HCT116 (cell line): ENCODE measurements at regions not wholly inside any gene's neighbourhood (a gene's known extent, or its start where the extent isn't known, plus 50 kb on each side); places are given as distances from the start of the nearest gene placed in this dataset.

Experiments used
- ATAC-seq: fragments of 200-7000 bp; cut with Tn5 transposase; 2 replicates; pipeline ENCODE4 v1.9.1; 2020; ENCODE audit warnings: mild to moderate bottlenecking, moderate library complexity
- BruUV-seq: library from RNA; stranded (reverse); fragments of 400-500 nt; replicated peaks from 2 replicates; lab custom pipeline; 2021; lab: Mats Ljungman, UMichigan
- CTCF ChIA-PET: fragments of 300-600 bp; sonication (Branson Sonifier 250); formaldehyde crosslinking; loops from one replicate; lab custom pipeline; 2021; ENCODE audit warnings: antibody characterized with exemption; lab: Charles Lee
- POLR2A ChIA-PET: fragments of 300-600, 350-600 bp; sonication (Branson Sonifier 250); formaldehyde crosslinking; loops from one replicate; lab custom pipeline; 2021; ENCODE audit warnings: antibody characterized with exemption; lab: Charles Lee
- RAD21 ChIA-PET, 2 experiments: fragments of 300-600 bp; sonication (Branson Sonifier 250); formaldehyde crosslinking; loops; one replicate each; lab custom pipeline; 2023; ENCODE audit warnings: low total read pairs in 2 of 2; ENCODE audit not compliant: uncharacterized antibody in 2 of 2, unreplicated experiment in 2 of 2, low non-redundant PET in 1 of 2; lab: Charles Lee
- DNase-seq: peaks from one replicate; pipeline ENCODE4 v3.0.0-alpha.2; 2010; ENCODE audit warnings: low read depth, low spot score
- H2AFZ ChIP-seq: fragments of 200-600 bp; shearing (Covaris generic), sonication (generic); 2 replicates; pipeline ENCODE4 v1.6.1; 2017; ENCODE audit warnings: low read depth, mixed run types, mixed read lengths, antibody characterized with exemption, low read length; ENCODE audit not compliant: poor library complexity, severe bottlenecking
- H3K27ac ChIP-seq: 2 replicates; pipeline ENCODE4 v1.5.1; 2012; ENCODE audit warnings: low read depth, low read length
- H3K27me3 ChIP-seq: fragments of 200-600 bp; sonication (generic); 2 replicates; pipeline ENCODE4 v1.6.1; 2016; ENCODE audit warnings: mixed run types, low read length, mixed read lengths; ENCODE audit not compliant: insufficient read depth
- H3K36me3 ChIP-seq, 2 experiments: fragments of 200-500 bp in 1 of 2; fragments of 200-600 bp in 1 of 2; sonication (Bioruptor generic) in 1 of 2; sonication (generic) in 1 of 2; 2 replicates each; pipeline versions ENCODE4 v1.5.1 to v1.6.1; 2014 to 2016; ENCODE audit warnings: low read length in 2 of 2, inconsistent platforms in 1 of 2, mixed read lengths in 1 of 2, mixed run types in 1 of 2; ENCODE audit not compliant: insufficient read depth in 2 of 2, control insufficient read depth in 1 of 2
- H3K4me1 ChIP-seq, 2 experiments: fragments of 200-600 bp in 1 of 2; sonication (generic) in 1 of 2; 2 replicates each; pipeline versions ENCODE4 v1.5.1 to v1.6.1; 2012 to 2017; ENCODE audit warnings: low read length in 2 of 2, inconsistent platforms in 1 of 2, mild to moderate bottlenecking in 1 of 2, mixed read lengths in 1 of 2, mixed run types in 1 of 2, moderate library complexity in 1 of 2; ENCODE audit not compliant: insufficient read depth in 2 of 2, control insufficient read depth in 1 of 2
- H3K4me2 ChIP-seq: fragments of 200-600 bp; sonication (generic); 2 replicates; pipeline ENCODE4 v1.6.1; 2017; ENCODE audit warnings: mixed run types, low read length, mixed read lengths
- H3K4me3 ChIP-seq, 2 experiments: fragments of 200-600 bp in 1 of 2; sonication (generic) in 1 of 2; replicated peaks in 1 of 2; 2 replicates each; pipeline ENCODE4 v1.5.1; 2011 to 2016; ENCODE audit warnings: low read length in 2 of 2, control low read depth in 1 of 2, low read depth in 1 of 2, mild to moderate bottlenecking in 1 of 2, mixed read lengths in 1 of 2, mixed run types in 1 of 2
- H3K79me2 ChIP-seq: fragments of 200-600 bp; sonication (generic); 2 replicates; pipeline ENCODE4 v1.6.1; 2017; ENCODE audit warnings: mild to moderate bottlenecking, mixed run types, low read length, moderate library complexity, mixed read lengths; ENCODE audit not compliant: insufficient read depth
- H3K9ac ChIP-seq: fragments of 200-600 bp; sonication (generic); 2 replicates; pipeline ENCODE4 v1.6.1; 2016; ENCODE audit warnings: low read length, mixed read lengths
- H3K9me2 ChIP-seq: fragments of 200-600 bp; sonication (generic), shearing (Covaris generic); 2 replicates; pipeline ENCODE4 v1.6.1; 2017; ENCODE audit warnings: mixed run types, mild to moderate bottlenecking, moderate library complexity; ENCODE audit not compliant: insufficient read depth
- H3K9me3 ChIP-seq, 2 experiments: fragments of 200-500 bp in 1 of 2; fragments of 200-600 bp in 1 of 2; sonication (Bioruptor generic) in 1 of 2; sonication (generic) in 1 of 2; 2 replicates each; pipeline ENCODE4 v1.6.1; 2014 to 2017; ENCODE audit warnings: low read length in 2 of 2, mixed read lengths in 2 of 2, inconsistent platforms in 1 of 2, low read depth in 1 of 2, mild to moderate bottlenecking in 1 of 2, mixed run types in 1 of 2, moderate library complexity in 1 of 2; ENCODE audit not compliant: control insufficient read depth in 1 of 2, insufficient read depth in 1 of 2
- H4K20me1 ChIP-seq: fragments of 200-600 bp; sonication (generic), shearing (Covaris generic); 2 replicates; pipeline ENCODE4 v1.6.1; 2017; ENCODE audit warnings: mixed run types, mild to moderate bottlenecking, moderate library complexity; ENCODE audit not compliant: insufficient read depth
- CTCF ChIP-seq, 3 experiments: fragments of 200-600 bp in 1 of 3; sonication (generic) in 1 of 3; IDR thresholded peaks in 2 of 3; conservative IDR thresholded peaks in 1 of 3; 2 replicates each; pipeline ENCODE4 v1.5.1; 2012 to 2017; ENCODE audit warnings: low read depth in 2 of 3, low read length in 2 of 3, antibody characterized with exemption in 1 of 3, borderline replicate concordance in 1 of 3, control low read depth in 1 of 3, mild to moderate bottlenecking in 1 of 3, mixed read lengths in 1 of 3, mixed run types in 1 of 3, moderate library complexity in 1 of 3; ENCODE audit not compliant: insufficient read depth in 1 of 3
- EGR1 ChIP-seq: IDR thresholded peaks from 2 replicates; pipeline ENCODE4 v1.6.1; 2012; ENCODE audit warnings: low read depth
- ELF1 ChIP-seq: IDR thresholded peaks from 2 replicates; pipeline ENCODE4 v1.6.1; 2012; ENCODE audit warnings: low read depth, borderline replicate concordance
- EZH2 ChIP-seq: fragments of 200-600 bp; sonication (generic); IDR thresholded peaks from 2 replicates; pipeline ENCODE4 v1.6.1; 2017; ENCODE audit warnings: antibody characterized with exemption, mixed run types
- EZH2phosphoT487 ChIP-seq: fragments of 200-600 bp; IDR thresholded peaks from 2 replicates; pipeline ENCODE4 v1.6.1; 2018; ENCODE audit warnings: antibody characterized with exemption, borderline replicate concordance
- FOSL1 ChIP-seq: IDR thresholded peaks from 2 replicates; pipeline ENCODE4 v1.6.1; 2012; ENCODE audit warnings: low read depth
- JUND ChIP-seq: IDR thresholded peaks from 2 replicates; pipeline ENCODE4 v1.6.1; 2012
- MAX ChIP-seq: IDR thresholded peaks from 2 replicates; pipeline ENCODE4 v1.6.1; 2012
- POLR2AphosphoS5 ChIP-seq: IDR thresholded peaks from 2 replicates; pipeline ENCODE4 v1.6.1; 2011; ENCODE audit warnings: mild to moderate bottlenecking, low read depth, low read length, moderate library complexity
- RAD21 ChIP-seq: IDR thresholded peaks from 2 replicates; pipeline ENCODE4 v1.6.1; 2012; ENCODE audit warnings: low read depth, mild to moderate bottlenecking
- SIN3A ChIP-seq: IDR thresholded peaks from 2 replicates; pipeline ENCODE4 v1.6.1; 2012; ENCODE audit warnings: low read depth
- SP1 ChIP-seq: IDR thresholded peaks from 2 replicates; pipeline ENCODE4 v1.6.1; 2012; ENCODE audit warnings: low read depth
- TCF7L2 ChIP-seq: IDR thresholded peaks from 2 replicates; pipeline ENCODE4 v1.7.0; 2011; ENCODE audit warnings: borderline replicate concordance, inconsistent platforms; ENCODE audit not compliant: insufficient read depth, insufficient read length; ENCODE audit errors: extremely low read depth
- YY1 ChIP-seq: IDR thresholded peaks from 2 replicates; pipeline ENCODE4 v1.6.1; 2011; ENCODE audit warnings: low read length, low read depth, moderate library complexity, mild to moderate bottlenecking; ENCODE audit not compliant: insufficient replicate concordance; ENCODE audit errors: extremely low read depth
- ZBTB33 ChIP-seq: IDR thresholded peaks from 2 replicates; pipeline ENCODE4 v1.6.1; 2011; ENCODE audit warnings: mild to moderate bottlenecking, low read length, moderate library complexity; ENCODE audit not compliant: insufficient replicate concordance; ENCODE audit errors: extremely low read depth
- ZNF274 ChIP-seq: fragments of 200-500 bp; sonication (Bioruptor generic); IDR thresholded peaks from 2 replicates; pipeline ENCODE4 v1.6.1; 2014; ENCODE audit warnings: mild to moderate bottlenecking, low read depth, low read length, inconsistent platforms
- intact Hi-C: fragments of 100-400 bp; cut with micrococcal nuclease; formaldehyde crosslinking; loops from 2 replicates; pipeline ENCODE4 v1.10.0; 2022
- TF ChIP-seq, protein P1 (sequence below): IDR thresholded peaks from 2 replicates; pipeline ENCODE4 v1.6.1; 2012
- TF ChIP-seq, protein P2 (sequence below): IDR thresholded peaks from 2 replicates; pipeline ENCODE4 v1.6.1; 2012; ENCODE audit warnings: low read depth

DNA sequence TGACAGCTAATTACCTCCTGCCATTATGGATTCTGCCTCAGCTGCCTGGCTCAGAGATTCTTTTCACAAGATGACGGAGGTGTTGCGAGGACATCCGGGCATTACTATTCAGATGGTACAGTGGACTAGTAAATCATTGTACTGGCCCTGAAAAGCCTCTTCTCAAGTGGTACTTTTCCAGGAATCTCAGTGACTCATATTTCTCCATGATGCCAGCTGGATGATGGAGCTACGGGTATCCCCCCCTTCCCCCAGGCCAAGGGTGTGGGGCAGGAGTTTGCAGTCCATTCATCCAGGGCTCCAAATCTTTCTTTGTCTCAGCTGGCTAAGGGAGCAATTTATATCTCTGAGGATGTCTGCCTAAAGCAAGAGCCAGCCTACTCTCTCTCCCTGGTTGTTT lies 107.7 kb upstream of the GPR139 start:
- intact Hi-C loops = no loop called here
- TF ChIP-seq YY1 (no peak), ZBTB33 (no peak), FOSL1 (no peak), EZH2 (no peak), SP1 (no peak), TCF7L2 (no peak), ELF1 (no peak), CTCF (IDR thresholded peaks at IDR 0.05 in 2 of 3, conservative IDR thresholded peaks at IDR 0.05 in 1 of 3; ENCODE audit: borderline replicate concordance in 1 of 3, insufficient read depth in 1 of 3, low read depth in 2 of 3, low read length in 2 of 3) (no peak), EZH2phosphoT487 (no peak), MAX (no peak), SIN3A (no peak), JUND (no peak), ZNF274 (no peak), POLR2AphosphoS5 (no peak), RAD21 (no peak), EGR1 (no peak)
- TF ChIP-seq, protein P1, sequence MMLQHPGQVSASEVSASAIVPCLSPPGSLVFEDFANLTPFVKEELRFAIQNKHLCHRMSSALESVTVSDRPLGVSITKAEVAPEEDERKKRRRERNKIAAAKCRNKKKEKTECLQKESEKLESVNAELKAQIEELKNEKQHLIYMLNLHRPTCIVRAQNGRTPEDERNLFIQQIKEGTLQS = no peak
- TF ChIP-seq, protein P2, sequence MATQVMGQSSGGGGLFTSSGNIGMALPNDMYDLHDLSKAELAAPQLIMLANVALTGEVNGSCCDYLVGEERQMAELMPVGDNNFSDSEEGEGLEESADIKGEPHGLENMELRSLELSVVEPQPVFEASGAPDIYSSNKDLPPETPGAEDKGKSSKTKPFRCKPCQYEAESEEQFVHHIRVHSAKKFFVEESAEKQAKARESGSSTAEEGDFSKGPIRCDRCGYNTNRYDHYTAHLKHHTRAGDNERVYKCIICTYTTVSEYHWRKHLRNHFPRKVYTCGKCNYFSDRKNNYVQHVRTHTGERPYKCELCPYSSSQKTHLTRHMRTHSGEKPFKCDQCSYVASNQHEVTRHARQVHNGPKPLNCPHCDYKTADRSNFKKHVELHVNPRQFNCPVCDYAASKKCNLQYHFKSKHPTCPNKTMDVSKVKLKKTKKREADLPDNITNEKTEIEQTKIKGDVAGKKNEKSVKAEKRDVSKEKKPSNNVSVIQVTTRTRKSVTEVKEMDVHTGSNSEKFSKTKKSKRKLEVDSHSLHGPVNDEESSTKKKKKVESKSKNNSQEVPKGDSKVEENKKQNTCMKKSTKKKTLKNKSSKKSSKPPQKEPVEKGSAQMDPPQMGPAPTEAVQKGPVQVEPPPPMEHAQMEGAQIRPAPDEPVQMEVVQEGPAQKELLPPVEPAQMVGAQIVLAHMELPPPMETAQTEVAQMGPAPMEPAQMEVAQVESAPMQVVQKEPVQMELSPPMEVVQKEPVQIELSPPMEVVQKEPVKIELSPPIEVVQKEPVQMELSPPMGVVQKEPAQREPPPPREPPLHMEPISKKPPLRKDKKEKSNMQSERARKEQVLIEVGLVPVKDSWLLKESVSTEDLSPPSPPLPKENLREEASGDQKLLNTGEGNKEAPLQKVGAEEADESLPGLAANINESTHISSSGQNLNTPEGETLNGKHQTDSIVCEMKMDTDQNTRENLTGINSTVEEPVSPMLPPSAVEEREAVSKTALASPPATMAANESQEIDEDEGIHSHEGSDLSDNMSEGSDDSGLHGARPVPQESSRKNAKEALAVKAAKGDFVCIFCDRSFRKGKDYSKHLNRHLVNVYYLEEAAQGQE = no peak
- Histone ChIP-seq H3K36me3 (no peaks in the 10 kb centered on the region), H3K27ac (no peak overlapping the region), H3K4me2 (no peak overlapping the region), H3K4me1 (no peaks in the 10 kb centered on the region), H3K9me3 (no peaks in the 10 kb centered on the region), H3K9me2 (no peaks in the 10 kb centered on the region), H3K9ac (no peak overlapping the region), H3K27me3 (peaks cover 11% of the 10 kb centered on the region; the same call in 1 of the 2 replicates), H2AFZ (no peak overlapping the region), H4K20me1 (no peaks in the 10 kb centered on the region; the same call in 1 of the 2 replicates), H3K4me3 (no peak overlapping the region), H3K79me2 (no peaks in the 10 kb centered on the region)
- no TSS peak for BruUV-seq
- ChIA-PET RAD21 (no interaction called here), CTCF (no interaction called here), POLR2A (no interaction called here)
- ATAC-seq (no peak), DNase-seq (no peak)
